WTC11 (cell line): ENCODE measurements at regions not wholly inside any gene's neighbourhood (a gene's known extent, or its start where the extent isn't known, plus 50 kb on each side); places are given as distances from the start of the nearest gene placed in this dataset.

Experiments
- ATAC-seq: fragments of 200-7000 bp; cut with Tn5 transposase; 2 replicates; pipeline ENCODE4 v1.10.0; 2021; ENCODE audit warnings: mild to moderate bottlenecking, moderate library complexity
- CTCF ChIA-PET: fragments of 300-600 bp; sonication (Branson Sonifier 250); formaldehyde crosslinking; loops from one replicate; lab custom pipeline; 2021; ENCODE audit warnings: antibody characterized with exemption; lab: Charles Lee
- POLR2A ChIA-PET: fragments of 350-600 bp; sonication (Branson Sonifier 250); formaldehyde crosslinking; loops from one replicate; lab custom pipeline; 2021; ENCODE audit warnings: antibody characterized with exemption; lab: Charles Lee
- DNase-seq: peaks from one replicate; pipeline ENCODE4 v3.0.0; 2021; ENCODE audit warnings: low spot score
- H3K27ac Mint-ChIP-seq: 2 replicates; pipeline ENCODE4 v1.8.0; 2021; ENCODE audit warnings: mixed read lengths
- H3K27me3 Mint-ChIP-seq: 2 replicates; pipeline ENCODE4 v1.8.0; 2021; ENCODE audit warnings: low read depth, mild to moderate bottlenecking, moderate library complexity, mixed read lengths
- H3K36me3 Mint-ChIP-seq: 2 replicates; pipeline ENCODE4 v1.8.0; 2021; ENCODE audit warnings: mixed read lengths
- H3K4me1 Mint-ChIP-seq: 2 replicates; pipeline ENCODE4 v1.8.0; 2022; ENCODE audit warnings: mixed read lengths
- H3K4me3 Mint-ChIP-seq: 2 replicates; pipeline ENCODE4 v1.8.0; 2021; ENCODE audit warnings: mild to moderate bottlenecking, moderate library complexity, mixed read lengths
- H3K9me3 Mint-ChIP-seq: 2 replicates; pipeline ENCODE4 v1.8.0; 2021; ENCODE audit warnings: mixed read lengths
- CDX4 ChIP-seq: fragments of 250-450 bp; sonication (Bioruptor Pico); IDR thresholded peaks from 2 replicates; pipeline ENCODE4 v1.9.0; 2021; ENCODE audit warnings: moderate library complexity, mild to moderate bottlenecking, inconsistent platforms, borderline replicate concordance
- CREB1 ChIP-seq: sonication (generic); formaldehyde crosslinking; IDR thresholded peaks from 2 replicates; pipeline ENCODE4 v1.8.0; 2023; ENCODE audit warnings: mild to moderate bottlenecking, missing genetic modification reagents
- CREM ChIP-seq: sonication (generic); formaldehyde crosslinking; IDR thresholded peaks from 2 replicates; pipeline ENCODE4 v1.8.1; 2022; ENCODE audit warnings: mild to moderate bottlenecking, missing genetic modification reagents, moderate library complexity
- ERG ChIP-seq: fragments of 250-450 bp; sonication (Bioruptor Pico); IDR thresholded peaks from 2 replicates; pipeline ENCODE4 v1.8.0; 2021; ENCODE audit warnings: mild to moderate bottlenecking
- GABPB1 ChIP-seq: sonication (generic); formaldehyde crosslinking; IDR thresholded peaks from 2 replicates; pipeline ENCODE4 v1.8.1; 2023; ENCODE audit warnings: mild to moderate bottlenecking, missing genetic modification reagents
- JUN ChIP-seq: sonication (generic); formaldehyde crosslinking; IDR thresholded peaks from 2 replicates; pipeline ENCODE4 v1.8.0; 2023; ENCODE audit warnings: mild to moderate bottlenecking, missing genetic modification reagents
- MAX ChIP-seq: sonication (generic); formaldehyde crosslinking; IDR thresholded peaks from 2 replicates; pipeline ENCODE4 v1.8.0; 2022; ENCODE audit warnings: mild to moderate bottlenecking, missing genetic modification reagents
- MYBL2 ChIP-seq: sonication (generic); formaldehyde crosslinking; IDR thresholded peaks from 2 replicates; pipeline ENCODE4 v1.8.1; 2023; ENCODE audit warnings: mild to moderate bottlenecking, moderate library complexity, missing genetic modification reagents
- NFE2L1 ChIP-seq: sonication (generic); formaldehyde crosslinking; IDR thresholded peaks from 2 replicates; pipeline ENCODE4 v1.8.1; 2023; ENCODE audit warnings: missing genetic modification reagents
- PREB ChIP-seq: sonication (generic); formaldehyde crosslinking; IDR thresholded peaks from 2 replicates; pipeline ENCODE4 v1.8.1; 2022; ENCODE audit warnings: mild to moderate bottlenecking, missing genetic modification reagents, moderate library complexity, borderline replicate concordance
- PRRX2 ChIP-seq: fragments of 250-450 bp; sonication (Bioruptor Pico); IDR thresholded peaks from 2 replicates; pipeline ENCODE4 v1.8.0; 2021; ENCODE audit warnings: mild to moderate bottlenecking
- RORB ChIP-seq: fragments of 250-450 bp; sonication (Bioruptor Pico); IDR thresholded peaks from 2 replicates; pipeline ENCODE4 v1.9.0; 2021; ENCODE audit warnings: mild to moderate bottlenecking
- STAT6 ChIP-seq: sonication (generic); formaldehyde crosslinking; conservative IDR thresholded peaks from 2 replicates; pipeline ENCODE4 v1.8.1; 2023; ENCODE audit warnings: mild to moderate bottlenecking, low read depth, missing genetic modification reagents, moderate library complexity
- ZMAT4 ChIP-seq: fragments of 250-450 bp; sonication (Bioruptor Pico); IDR thresholded peaks from 2 replicates; pipeline ENCODE4 v1.9.0; 2021; ENCODE audit warnings: mild to moderate bottlenecking
- ZNF138 ChIP-seq: sonication (generic); formaldehyde crosslinking; conservative IDR thresholded peaks from 2 replicates; pipeline ENCODE4 v1.8.1; 2022; ENCODE audit warnings: mild to moderate bottlenecking, moderate library complexity, missing genetic modification reagents
- ZNF281 ChIP-seq: sonication (generic); formaldehyde crosslinking; IDR thresholded peaks from 2 replicates; pipeline ENCODE4 v1.8.0; 2023; ENCODE audit warnings: mild to moderate bottlenecking, missing genetic modification reagents
- ZNF512 ChIP-seq: sonication (generic); formaldehyde crosslinking; IDR thresholded peaks from 2 replicates; pipeline ENCODE4 v1.8.1; 2022; ENCODE audit warnings: missing genetic modification reagents, borderline replicate concordance

- ChIA-PET POLR2A (interaction anchor here (0.6 kb wide), 1 partner anchor 1183 kb away, joined by 7 read pairs; no protein-coding TSS in a partner anchor), CTCF (no interaction called here)
- Mint-ChIP-seq H3K9me3 (no peaks in the 10 kb centered on the region; the same call in 1 of the 2 replicates), H3K4me3 (no peak overlapping the region), H3K27ac (no peak overlapping the region), H3K27me3 (no peaks in the 10 kb centered on the region), H3K36me3 (no peaks in the 10 kb centered on the region), H3K4me1 (peaks cover 12% of the 10 kb centered on the region)
- TF ChIP-seq GABPB1 = no peak
- TF ChIP-seq CDX4 = no peak
- TF ChIP-seq STAT6 (CRISPR knock-in tag) = no peak
- no peak for TF ChIP-seq ZNF138
- TF ChIP-seq ERG (CRISPR knock-in tag) = no peak
- no peak for TF ChIP-seq ZMAT4 (CRISPR knock-in tag)
- TF ChIP-seq MAX (CRISPR knock-in tag) = no peak
- no peak for TF ChIP-seq NFE2L1 (CRISPR knock-in tag)
- no peak for TF ChIP-seq ZNF512 (CRISPR knock-in tag)
- no peak for TF ChIP-seq CREM (CRISPR knock-in tag)
- TF ChIP-seq RORB (CRISPR knock-in tag) = no peak
- no peak for TF ChIP-seq PREB (CRISPR knock-in tag)
- TF ChIP-seq MYBL2 (CRISPR knock-in tag) = no peak
- TF ChIP-seq PRRX2 (CRISPR knock-in tag) = no peak
- no peak for TF ChIP-seq ZNF281 (CRISPR knock-in tag)
- TF ChIP-seq CREB1 = no peak
- TF ChIP-seq JUN (CRISPR knock-in tag) = no peak
- no peak for ATAC-seq
- no peak for DNase-seq
Observed at GRCh38 chr18:28398471-28398870, 221.5 kb upstream of the CDH2 start.
